ENCODE measurements at regions not wholly inside any gene's neighbourhood (a gene's known extent, or its start where the extent isn't known, plus 50 kb on each side); places are given as distances from the start of the nearest gene placed in this dataset.

DNA sequence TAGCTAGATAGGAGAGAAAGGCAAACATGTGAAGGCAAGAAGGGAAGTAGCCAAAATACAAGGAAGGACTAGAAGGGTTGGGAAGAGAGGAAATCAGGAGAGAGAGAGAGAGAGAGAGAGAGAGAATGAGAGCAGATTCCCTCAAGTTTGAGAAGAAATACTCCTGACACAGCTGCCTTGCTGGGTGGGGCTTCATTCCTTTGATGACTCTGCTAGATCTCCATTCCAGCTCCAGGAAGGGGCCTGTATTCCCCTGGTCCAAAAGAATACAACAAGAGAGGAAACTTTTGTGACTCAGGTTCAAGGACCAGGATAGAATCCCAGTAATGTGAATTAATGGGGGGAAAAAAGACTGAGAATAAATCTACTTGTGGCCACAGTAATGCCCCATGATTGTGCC is 62.9 kb upstream of the SPON1 start:
- TF ChIP-seq, protein P1, sequence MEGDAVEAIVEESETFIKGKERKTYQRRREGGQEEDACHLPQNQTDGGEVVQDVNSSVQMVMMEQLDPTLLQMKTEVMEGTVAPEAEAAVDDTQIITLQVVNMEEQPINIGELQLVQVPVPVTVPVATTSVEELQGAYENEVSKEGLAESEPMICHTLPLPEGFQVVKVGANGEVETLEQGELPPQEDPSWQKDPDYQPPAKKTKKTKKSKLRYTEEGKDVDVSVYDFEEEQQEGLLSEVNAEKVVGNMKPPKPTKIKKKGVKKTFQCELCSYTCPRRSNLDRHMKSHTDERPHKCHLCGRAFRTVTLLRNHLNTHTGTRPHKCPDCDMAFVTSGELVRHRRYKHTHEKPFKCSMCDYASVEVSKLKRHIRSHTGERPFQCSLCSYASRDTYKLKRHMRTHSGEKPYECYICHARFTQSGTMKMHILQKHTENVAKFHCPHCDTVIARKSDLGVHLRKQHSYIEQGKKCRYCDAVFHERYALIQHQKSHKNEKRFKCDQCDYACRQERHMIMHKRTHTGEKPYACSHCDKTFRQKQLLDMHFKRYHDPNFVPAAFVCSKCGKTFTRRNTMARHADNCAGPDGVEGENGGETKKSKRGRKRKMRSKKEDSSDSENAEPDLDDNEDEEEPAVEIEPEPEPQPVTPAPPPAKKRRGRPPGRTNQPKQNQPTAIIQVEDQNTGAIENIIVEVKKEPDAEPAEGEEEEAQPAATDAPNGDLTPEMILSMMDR (IDR thresholded peaks at IDR 0.05): no peak

DNA sequence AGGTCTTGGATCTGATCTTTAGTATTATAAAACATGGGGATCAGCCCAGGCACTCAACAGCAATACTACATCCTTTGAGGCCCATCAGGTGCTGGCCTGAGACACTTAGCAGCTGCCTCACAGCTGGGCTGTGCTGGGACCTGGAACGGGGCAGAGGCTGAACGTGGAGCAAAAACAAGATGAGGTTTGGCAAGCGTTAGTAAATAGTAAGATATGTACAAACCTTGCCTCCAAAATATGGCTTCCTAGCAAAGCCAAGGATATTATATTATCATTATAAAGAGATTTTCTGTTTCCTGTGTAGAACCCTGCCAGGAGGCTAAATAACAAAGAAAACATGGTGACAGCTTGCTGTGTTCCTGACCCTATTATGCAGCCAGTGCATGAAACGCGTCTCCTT is 60.0 kb upstream of the SPON1 start:
- TF ChIP-seq, protein P1 (IDR thresholded peaks at IDR 0.05): no peak

DNA sequence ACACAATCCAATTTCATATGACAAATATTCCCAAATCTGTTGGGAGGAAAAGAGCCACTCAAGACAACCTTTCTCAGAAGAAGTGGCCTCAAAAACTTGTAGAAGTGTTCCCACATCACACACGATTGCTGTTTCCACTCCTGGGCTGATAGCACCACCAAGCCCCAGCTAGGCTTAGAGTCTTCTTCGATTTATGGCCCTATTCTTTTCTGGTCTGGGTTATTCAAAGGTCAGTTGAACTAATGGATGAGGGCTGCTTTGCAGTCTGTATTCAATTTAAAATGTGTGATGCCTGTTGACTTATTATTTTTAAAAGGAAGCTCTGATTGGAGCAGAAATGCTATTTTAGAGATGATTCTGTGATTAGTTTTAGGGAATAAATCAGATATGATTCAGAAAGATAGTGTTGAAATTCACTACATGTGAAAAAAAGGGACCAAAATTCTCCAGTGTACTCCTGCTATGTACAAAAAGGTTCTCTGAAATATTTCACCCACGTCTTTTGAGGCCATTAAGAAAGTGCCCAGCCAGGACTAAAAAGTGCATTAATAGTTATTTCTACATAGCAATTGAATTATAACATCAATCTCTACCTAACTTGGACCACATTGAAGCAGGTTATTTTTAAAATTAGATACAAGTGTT is 57.3 kb upstream of the SPON1 start:
- TF ChIP-seq, protein P1 (IDR thresholded peaks at IDR 0.05): no peak

DNA sequence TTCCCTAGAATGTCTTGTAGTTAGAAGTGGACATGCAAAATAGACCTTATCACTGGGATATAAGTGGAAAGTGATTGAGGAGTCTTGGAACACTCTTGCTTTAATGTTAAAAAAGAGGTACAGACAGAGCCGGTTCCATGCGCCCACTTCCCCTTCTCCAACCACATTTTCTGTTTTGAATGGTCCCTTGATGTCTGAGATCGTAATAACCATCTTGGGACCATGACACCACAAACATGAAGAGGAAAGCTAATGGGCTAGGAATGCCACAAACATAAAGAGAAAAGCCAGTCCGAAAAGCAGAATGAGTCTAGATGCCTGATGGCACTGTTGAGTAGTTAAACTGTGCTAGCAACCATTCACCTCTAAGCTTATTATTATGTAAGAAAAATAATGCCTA is 54.8 kb upstream of the SPON1 start:
- TF ChIP-seq, protein P1 (IDR thresholded peaks at IDR 0.05): no peak

DNA sequence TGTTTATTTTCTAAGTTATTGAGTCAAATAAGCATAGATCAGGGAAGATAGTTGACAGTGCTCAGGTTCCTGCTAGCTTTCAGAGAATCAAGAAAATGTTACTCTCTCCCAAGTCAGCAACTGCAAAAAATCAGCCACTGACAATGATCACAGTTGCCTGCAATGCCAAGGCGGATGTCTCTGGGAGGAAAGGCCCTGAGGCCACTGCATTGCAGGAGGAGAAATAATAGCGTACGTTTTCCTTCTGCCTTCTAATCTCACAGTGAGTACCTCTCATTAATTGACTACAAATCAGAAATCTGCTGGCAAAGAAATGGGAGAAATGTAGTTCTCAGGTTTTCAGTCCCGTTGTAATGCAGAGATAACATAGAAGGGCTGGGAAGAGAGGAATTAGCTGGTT is 54.0 kb upstream of the SPON1 start:
- TF ChIP-seq, protein P1 (IDR thresholded peaks at IDR 0.05): no peak

Data from LNCAP (cell line).